EH (cell line): ENCODE measurements at regions not wholly inside any gene's neighbourhood (a gene's known extent, or its start where the extent isn't known, plus 50 kb on each side); places are given as distances from the start of the nearest gene placed in this dataset.

Source experiments
- DNase-seq: peaks from one replicate; pipeline ENCODE4 v3.0.0-alpha.2; 2015; ENCODE audit warnings: low read depth

GRCh38 chr1:81699234-81699633 lies 101.5 kb upstream of the ADGRL2 start:
- DNase-seq = peak; percentile 79

- peak; percentile 92 for DNase-seq
Observed at GRCh38 chr1:81695741-81696140, 105.0 kb upstream of the ADGRL2 start.

DNA sequence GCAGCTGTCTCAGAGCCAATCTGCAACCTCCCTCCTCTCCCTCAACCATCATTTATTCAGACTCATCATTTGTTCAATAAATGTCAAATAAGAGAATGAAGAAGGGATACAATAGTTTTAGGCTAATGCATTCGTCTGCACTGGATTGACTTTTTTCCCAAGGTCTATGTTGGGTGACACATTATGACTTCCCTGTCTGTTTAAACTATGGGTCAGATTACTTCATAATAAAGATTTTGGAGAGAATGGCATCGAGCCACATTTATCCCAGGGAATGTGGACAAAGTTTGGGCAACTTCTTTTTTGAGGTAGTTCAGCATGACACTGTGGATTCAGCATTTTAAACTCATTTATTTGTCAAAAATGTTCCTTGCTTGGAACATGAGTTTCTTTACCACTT lies 107.4 kb upstream of the ADGRL2 start:
- DNase-seq = peak; percentile 16

- peak; percentile 41 for DNase-seq
Observed at GRCh38 chr1:81690676-81691453, 109.9 kb upstream of the ADGRL2 start.

GRCh38 chr1:81689531-81689941 lies 111.2 kb upstream of the ADGRL2 start:
- DNase-seq = peak; percentile 84

- DNase-seq = peak; percentile 69
Observed at GRCh38 chr1:81682490-81682889, 118.2 kb upstream of the ADGRL2 start.

DNA sequence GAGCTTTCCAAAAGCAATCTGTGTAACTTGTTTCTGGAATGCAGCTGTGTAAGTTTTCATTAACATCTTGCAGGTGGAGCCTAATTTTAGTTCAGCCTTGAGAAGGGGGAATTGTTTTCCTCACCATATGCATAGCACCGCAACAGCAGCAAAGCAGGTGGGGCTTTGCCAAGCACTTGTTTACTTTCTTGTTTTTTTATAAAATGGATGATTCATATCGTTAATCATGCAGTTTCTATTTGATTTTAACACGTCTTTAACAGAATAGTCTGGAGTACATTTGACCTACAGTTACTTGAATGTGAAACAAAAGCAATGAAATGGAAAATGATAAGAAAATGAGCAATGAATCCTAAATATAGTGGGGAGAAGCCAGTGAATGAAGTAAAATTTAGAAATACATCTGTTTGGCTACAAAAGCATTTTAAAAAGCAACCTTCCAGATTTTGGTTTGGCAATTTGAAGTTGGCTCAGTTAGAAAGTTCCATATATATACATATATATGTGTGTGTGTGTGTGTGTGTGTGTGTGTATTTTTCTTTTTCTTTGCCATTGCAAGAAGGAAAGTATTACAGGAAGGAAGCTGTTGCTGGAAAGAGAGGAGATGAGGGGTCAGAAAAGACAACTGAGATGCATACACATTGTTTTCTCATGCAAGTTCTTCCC lies 119.0 kb upstream of the ADGRL2 start:
- DNase-seq = peak; percentile 51

DNA sequence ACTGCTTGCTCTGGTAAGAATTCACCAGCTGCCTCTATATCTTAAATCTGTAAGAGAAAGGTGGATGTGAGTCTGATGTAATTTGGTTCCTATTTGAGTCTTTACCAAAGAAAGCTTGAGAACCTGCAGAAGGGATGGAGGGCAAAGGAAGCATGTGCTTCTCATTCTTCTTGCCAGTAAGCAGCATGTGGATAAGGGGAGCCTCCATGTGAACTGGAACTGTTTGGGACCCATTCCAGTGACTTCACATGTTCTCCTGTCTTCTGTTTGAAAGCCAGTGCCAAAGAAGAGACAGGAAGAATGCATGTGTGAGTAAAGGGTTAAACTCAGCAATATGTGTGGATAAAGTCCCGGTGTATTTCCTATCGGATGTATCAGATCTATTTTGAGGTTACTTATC lies 119.6 kb upstream of the ADGRL2 start:
- peak; percentile 6 for DNase-seq

GRCh38 chr1:81679942-81680341 lies 120.8 kb upstream of the ADGRL2 start:
- DNase-seq = peak; percentile 9

DNA sequence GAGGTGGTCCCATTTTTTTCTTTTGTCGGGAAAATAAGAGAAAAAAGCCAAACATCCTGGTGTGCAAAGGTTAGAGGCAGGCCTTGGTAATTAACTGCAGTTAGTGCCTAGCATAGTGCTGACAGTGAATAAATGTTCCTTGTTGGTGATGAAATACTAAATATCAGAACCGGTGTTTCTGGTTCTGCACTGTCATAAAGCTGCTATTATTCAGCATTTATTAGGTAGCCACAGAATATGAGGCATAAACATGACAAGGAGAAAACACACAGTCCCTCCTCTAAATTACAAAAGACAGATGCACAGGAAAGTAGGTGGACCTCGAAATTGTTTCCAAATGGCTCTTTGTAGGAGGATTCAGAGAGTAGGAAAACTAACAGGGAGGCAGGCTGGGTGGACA lies 122.0 kb upstream of the ADGRL2 start:
- DNase-seq = no peak

GRCh38 chr1:81672766-81673165 lies 128.0 kb upstream of the ADGRL2 start:
- DNase-seq = no peak

DNA sequence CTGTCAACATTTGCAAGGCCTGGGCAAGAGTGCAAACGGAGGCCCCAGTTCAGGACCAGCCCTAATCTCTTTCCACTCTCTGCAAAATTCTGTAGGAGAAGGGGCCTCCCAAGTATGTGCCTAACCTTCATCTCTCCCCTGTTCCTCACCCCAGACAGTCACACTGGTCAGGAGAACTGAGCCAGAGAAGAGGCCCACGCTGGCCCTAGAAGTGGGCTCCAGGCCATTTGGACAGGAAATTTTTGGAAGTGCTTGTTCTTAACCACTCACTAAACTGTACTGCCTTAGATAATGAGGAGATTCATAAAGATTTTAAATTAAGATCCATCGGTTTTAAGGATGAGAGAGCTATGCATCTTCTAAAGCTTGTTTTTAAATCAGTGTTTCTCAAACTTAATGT lies 129.7 kb upstream of the ADGRL2 start:
- no peak for DNase-seq

DNA sequence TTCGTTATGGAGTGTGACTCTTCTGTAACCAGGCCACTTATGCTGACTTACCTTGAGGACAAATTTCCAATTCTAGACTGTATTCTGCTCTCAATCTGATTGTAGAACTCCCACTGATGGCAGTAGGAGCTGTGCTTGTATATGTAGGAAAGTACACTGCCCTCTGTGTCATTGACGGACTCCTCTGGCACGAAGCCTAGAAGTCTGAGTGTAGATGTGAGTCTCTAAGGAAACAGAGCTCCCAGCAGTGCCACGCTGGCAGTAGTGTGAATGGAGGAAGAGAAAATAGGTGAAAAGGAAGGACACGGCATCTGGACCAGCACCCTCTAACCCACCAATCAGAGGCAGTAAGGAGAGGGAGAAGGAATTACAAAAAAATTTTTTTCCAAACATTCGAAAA lies 130.4 kb upstream of the ADGRL2 start:
- DNase-seq = peak; percentile 87

DNA sequence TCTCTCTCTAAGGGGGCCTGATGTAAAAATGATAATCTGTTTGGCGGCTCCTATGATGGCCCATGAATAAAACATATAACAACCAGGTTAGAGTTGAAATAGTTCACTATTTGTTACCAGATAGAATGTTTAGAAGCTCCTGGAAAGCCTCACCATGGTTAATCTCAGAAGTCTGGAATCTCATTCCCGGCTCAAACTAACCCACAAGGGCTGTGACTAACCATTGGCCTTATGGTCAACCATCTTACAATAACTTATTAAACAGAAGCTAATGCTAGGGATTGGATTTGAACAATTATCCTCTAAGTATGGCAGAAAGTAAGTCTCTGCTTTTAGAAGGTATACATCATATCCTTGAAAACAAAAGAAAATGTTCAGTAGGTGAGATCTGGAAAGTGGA lies 134.1 kb upstream of the ADGRL2 start:
- DNase-seq = peak; percentile 12

DNA sequence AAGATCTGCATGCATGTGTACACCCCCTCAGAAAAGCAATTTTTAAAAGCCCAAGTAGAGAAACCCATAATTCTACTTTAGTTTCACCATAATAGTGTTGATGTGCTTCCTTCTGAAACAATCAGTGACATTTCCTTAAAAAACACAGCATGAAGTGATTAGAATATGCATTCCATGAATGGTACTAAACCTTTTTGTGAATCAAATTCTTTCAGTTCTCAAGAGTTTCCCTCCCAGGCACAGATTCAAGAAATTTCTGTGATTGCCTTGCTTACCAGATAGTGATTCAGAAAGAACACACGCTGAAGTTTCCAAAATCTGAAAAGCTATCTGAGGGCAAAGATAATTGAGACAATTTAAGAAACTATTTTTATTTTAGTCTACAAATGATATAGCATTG lies 136.4 kb upstream of the ADGRL2 start:
- peak; percentile 83 for DNase-seq

- DNase-seq = no peak
Observed at GRCh38 chr1:81662913-81663526, 137.7 kb upstream of the ADGRL2 start.

GRCh38 chr1:81660286-81660685 lies 140.4 kb upstream of the ADGRL2 start:
- peak; percentile 75 for DNase-seq

DNA sequence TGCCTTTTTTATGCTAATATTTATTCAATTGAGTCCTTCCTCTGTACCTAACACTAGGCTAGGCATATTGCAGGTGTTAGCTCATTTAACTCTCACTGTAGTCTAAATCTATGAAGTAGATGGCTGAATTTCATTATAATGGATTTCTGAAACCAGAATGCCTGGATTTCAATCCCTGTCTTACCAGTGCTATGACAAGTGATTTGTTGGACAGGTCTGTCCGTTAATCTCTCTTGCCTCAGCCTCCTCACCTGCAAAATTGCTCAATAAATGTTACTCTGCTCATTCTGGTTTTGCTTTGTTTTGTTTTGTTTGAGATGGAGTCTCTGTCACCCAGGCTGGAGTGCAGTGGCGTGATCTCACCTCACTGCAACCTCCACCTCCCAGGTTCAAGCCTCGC lies 146.1 kb upstream of the ADGRL2 start:
- DNase-seq = no peak

- no peak for DNase-seq
Observed at GRCh38 chr1:81654147-81654546, 146.6 kb upstream of the ADGRL2 start.

DNA sequence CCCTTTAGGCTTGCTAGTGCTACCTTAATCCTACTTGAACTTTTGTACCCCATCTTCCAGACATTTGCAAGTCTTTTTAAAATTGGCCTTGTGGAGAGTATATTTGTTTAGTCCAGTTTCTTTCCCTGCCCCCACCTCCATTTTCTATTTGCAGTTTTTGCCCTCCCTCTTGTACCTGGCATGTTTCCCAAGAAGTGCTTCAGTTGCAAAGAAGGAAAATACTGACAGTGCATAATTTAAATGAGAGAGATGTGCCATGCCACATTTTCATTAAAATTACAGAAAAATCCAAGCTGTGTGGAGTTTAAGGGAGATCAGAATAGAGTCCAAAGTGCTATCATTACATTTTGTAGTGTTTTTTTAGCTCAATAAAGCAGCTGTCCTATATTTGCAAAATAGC lies 150.0 kb upstream of the ADGRL2 start:
- no peak for DNase-seq

GRCh38 chr1:81635816-81636215 lies 164.9 kb upstream of the ADGRL2 start:
- DNase-seq = peak; percentile 20

GRCh38 chr1:81634294-81634693 lies 166.4 kb upstream of the ADGRL2 start:
- DNase-seq = no peak

DNA sequence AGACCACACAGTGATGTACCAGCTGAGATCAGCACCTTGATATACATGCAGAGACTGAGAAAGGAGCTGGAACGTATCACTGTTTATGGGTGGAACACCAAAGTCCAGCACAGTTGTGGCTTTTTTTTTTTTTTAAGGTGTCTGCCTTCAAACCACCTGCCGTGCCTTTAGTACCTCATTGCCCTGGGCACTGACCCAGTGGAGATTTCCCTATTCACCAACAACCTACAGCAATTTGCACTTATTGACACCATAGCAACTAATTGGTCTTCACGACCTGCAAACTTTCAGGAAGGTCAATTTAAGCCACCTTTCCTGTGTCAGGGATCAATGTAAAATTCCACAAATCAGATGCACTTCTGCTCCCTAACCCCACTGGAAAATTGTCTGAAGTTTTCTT lies 181.6 kb upstream of the ADGRL2 start:
- no peak for DNase-seq
